Stimulated activated naive CD8-positive, alpha-beta T cell treated with anti-CD3 and anti-CD28 coated beads, Interleukin-15, Interleukin-2, amounts not matched to agents 100 ng/mL and 50 ng/mL, for 24 hours (primary cell): ENCODE measurements at regions not wholly inside any gene's neighbourhood (a gene's known extent, or its start where the extent isn't known, plus 50 kb on each side); places are given as distances from the start of the nearest gene placed in this dataset.
"Not testable (repeated sequence)": the region's sequence is repeated elsewhere in the genome, so short reads cannot be mapped to it uniquely, and the experiment has no call there.

ENCODE experiments used
- H3K27ac Mint-ChIP-seq: one replicate; pipeline ENCODE4 v1.8.0; 2021; ENCODE audit warnings: mild to moderate bottlenecking, mixed read lengths
- H3K27me3 Mint-ChIP-seq: one replicate; pipeline ENCODE4 v1.8.0; 2021; ENCODE audit warnings: mixed read lengths
- H3K36me3 Mint-ChIP-seq: one replicate; pipeline ENCODE4 v1.8.0; 2021; ENCODE audit warnings: low read depth, mixed read lengths
- H3K4me1 Mint-ChIP-seq: one replicate; pipeline ENCODE4 v1.8.0; 2021; ENCODE audit warnings: low read depth, mixed read lengths
- H3K4me3 Mint-ChIP-seq: one replicate; pipeline ENCODE4 v1.8.0; 2021; ENCODE audit warnings: mild to moderate bottlenecking, mixed read lengths
- H3K9me3 Mint-ChIP-seq: one replicate; pipeline ENCODE4 v1.8.0; 2021; ENCODE audit warnings: mixed read lengths

DNA sequence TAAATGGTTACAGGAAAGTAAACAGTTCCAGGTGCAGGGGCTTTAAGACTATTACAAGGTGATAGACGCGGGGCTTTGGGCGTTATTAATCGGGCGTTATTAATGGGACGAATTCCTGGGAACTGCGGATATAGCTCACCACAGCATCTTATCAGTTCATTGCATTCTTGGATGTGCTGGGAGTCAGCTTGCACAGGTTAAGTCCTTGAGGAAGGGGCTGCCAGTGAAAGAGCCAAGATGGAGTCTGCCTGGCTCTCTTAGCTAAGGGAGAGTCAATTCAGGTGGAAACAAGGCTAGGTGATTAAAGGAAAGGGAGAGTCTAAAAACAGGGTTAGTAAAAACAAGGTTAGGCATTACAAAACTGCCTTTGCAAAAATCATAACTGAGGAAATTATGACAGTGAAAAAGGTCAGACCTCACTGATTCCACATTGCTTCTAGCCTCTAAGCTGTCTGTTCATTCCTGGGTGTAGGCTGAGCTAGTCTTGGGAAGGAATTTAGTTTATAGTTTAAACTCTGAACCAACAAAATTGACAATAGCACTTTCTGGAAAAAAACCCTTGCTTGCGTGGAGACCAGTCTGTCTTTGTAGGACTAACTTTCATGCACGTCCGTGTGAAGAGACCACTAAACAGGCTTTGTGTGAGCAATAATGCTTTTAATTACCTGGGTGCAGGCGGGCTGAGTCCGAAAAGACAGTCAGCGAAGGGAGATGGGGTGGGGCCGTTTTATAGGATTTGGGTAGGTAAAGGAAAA lies 85.1 kb upstream of the MSH6 start:
- not testable (repeated sequence) for H3K36me3 Mint-ChIP-seq, H3K9me3 Mint-ChIP-seq, H3K4me1 Mint-ChIP-seq, H3K4me3 Mint-ChIP-seq, H3K27me3 Mint-ChIP-seq
- H3K27ac Mint-ChIP-seq: peak overlapping the region; percentile 28

DNA sequence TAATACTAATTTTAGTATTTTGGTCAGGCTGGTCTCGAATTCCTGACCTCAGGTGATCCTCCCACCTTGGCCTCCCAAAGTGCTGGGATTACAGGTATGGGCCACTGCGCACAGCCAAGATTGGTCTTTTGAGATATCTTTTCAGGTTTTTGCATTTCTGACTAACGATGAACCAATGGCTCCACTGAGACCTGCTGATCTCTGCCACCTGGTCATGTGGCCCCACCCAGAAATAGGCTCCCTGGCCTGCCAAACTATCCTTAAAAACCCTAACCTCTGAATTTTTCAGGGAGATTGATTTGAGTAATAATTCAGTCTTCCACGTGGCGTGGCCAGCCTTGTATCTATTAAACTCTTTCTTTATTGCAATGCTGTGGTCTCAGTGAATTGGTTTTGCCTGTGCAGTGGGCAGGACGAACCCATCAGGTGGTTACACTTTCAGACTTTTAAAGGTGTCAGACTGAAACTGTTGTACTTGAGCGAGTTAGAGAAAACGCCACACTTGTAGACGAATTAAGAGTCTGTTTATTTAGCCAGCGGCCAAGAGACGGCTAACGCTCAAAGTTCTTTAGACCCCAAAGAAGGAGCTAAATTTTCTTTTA lies 85.8 kb upstream of the MSH6 start:
- H3K4me1 Mint-ChIP-seq: peaks cover 3% of the 10 kb centered on the region
- no peaks in the 10 kb centered on the region for H3K9me3 Mint-ChIP-seq
- no peaks in the 10 kb centered on the region for H3K36me3 Mint-ChIP-seq
- H3K4me3 Mint-ChIP-seq: peak overlapping the region; percentile 13
- no peak overlapping the region for H3K27ac Mint-ChIP-seq
- H3K27me3 Mint-ChIP-seq: peaks cover 9% of the 10 kb centered on the region

DNA sequence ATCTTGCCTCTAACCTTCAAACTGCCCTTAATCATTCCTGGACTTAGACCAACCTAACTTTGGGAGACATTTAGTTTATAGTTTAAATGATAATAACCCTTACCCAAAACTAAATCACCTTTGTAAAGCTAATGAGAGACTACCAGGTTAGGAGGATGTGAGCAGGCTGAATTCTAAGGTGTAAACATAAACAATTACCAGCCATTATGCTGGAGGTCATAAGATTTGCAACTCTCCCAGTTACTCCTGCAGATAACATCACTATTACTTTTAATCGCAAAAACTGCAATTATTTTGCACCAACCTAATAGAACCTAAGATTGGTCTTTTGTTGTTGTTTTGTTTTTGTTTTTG lies 86.5 kb upstream of the MSH6 start:
- H3K4me3 Mint-ChIP-seq: no peak overlapping the region
- H3K9me3 Mint-ChIP-seq: no peaks in the 10 kb centered on the region
- peaks cover 9% of the 10 kb centered on the region for H3K27me3 Mint-ChIP-seq
- peaks cover 3% of the 10 kb centered on the region for H3K4me1 Mint-ChIP-seq
- no peaks in the 10 kb centered on the region for H3K36me3 Mint-ChIP-seq
- no peak overlapping the region for H3K27ac Mint-ChIP-seq

DNA sequence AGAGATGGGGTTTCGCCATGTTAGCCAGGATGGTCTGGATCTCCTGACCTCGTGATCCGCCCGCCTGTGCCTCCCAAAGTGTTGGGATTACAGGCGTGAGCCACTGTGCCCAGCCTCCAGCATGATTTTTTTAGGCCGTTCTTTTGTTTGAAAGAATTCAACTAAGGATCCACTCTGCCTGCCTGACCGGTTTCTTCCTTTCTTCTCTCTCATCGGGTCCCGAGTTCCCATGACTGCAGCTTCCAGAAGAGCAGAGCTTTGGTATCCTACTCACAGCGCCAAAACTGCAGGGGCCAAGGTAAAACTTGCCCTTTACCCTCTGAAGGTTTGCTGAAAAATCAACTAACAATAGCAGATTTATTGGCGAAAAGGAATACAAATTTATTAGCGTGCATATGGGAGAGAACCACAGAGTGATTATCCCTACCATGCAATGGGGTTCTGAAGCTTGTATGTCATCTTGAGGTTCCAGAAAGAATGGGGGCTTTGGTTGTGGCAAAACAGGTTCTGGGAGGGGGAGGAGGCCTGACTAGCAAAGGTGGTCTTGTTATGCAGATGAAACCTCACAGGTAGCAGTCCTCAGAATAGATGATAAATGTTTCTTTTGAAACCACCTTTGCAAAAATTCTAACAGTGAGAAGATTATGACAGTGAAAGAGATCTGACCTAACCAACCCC lies 87.0 kb upstream of the MSH6 start:
- Mint-ChIP-seq H3K4me1 (peaks cover 3% of the 10 kb centered on the region), H3K27ac (no peak overlapping the region), H3K9me3 (no peaks in the 10 kb centered on the region), H3K27me3 (peaks cover 9% of the 10 kb centered on the region), H3K36me3 (no peaks in the 10 kb centered on the region), H3K4me3 (no peak overlapping the region)

DNA sequence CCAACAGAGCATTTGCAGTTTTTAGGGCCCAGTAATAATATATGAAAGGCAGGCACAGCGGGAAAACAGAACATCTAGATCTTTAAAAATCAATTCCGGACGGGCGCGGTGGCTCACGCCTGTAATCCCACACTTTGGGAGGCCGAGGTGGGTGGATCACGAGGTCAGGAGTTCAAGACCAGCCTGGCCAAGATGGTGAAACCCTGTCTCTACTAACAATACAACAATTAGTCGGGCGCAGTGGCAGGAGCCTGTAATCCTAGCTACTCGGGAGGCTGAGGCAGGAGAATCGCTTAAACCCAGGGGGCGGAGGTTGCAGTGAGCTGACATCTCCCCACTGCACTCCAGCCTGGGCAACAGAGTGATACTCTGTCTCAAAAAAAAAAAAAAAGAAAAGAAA lies 88.5 kb upstream of the MSH6 start:
- not testable (repeated sequence) for H3K9me3 Mint-ChIP-seq, H3K36me3 Mint-ChIP-seq, H3K27ac Mint-ChIP-seq, H3K4me1 Mint-ChIP-seq, H3K4me3 Mint-ChIP-seq, H3K27me3 Mint-ChIP-seq

DNA sequence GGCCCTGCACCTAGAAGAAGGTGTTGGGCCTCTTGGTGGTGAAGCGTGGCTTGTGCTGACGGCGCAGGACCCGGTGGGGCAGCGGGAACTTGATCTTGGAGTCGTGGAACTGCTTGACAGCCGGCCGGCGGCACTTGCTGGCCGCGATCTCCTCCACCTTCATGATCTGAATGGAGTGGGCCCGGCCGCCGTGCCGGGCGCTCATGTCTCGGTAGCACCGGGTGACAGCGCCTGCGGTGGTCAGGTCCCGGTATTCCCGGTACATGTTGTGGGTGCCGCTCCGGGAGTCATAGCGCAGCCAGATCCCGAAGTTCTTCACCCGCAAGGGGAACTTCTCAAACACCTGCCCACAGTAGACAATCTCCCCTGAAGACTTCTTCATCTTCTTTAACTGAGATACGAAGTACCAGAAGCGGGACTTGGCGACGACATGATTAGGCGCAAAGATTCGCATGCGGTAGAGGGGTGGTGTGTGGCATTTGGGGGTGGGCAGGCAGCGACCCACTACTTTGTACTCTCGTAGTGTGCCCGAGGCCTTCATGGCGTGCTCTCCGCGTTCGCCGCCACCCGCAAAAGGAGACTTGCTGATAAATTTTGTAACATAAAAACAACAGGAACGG lies 92.1 kb upstream of the MSH6 start:
- H3K4me1 Mint-ChIP-seq, H3K4me3 Mint-ChIP-seq, H3K27ac Mint-ChIP-seq, H3K36me3 Mint-ChIP-seq, H3K27me3 Mint-ChIP-seq, H3K9me3 Mint-ChIP-seq: not testable (repeated sequence)

DNA sequence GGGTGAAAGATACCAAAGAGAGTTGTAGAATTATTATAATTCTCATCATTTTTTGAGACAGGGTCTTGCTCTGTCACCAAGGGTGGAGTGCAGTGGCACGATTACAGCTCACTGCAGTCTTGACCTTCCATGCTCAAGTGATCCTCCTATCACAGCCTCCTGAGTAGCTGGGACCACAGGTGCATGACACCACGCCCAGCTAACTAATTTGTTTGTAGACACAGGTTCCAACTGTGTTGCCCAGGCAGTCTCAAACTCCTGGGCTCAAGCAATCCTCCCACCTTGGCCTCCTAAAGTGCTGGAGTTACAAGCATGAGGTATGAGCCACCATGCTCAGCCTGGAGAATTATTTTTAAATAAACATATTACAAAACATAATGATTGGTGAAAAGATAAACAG lies 92.8 kb upstream of the MSH6 start:
- Mint-ChIP-seq H3K4me3 (no peak overlapping the region), H3K9me3 (no peaks in the 10 kb centered on the region), H3K36me3 (no peaks in the 10 kb centered on the region), H3K27ac (no peak overlapping the region), H3K27me3 (peaks cover 4% of the 10 kb centered on the region), H3K4me1 (peaks cover 6% of the 10 kb centered on the region)

DNA sequence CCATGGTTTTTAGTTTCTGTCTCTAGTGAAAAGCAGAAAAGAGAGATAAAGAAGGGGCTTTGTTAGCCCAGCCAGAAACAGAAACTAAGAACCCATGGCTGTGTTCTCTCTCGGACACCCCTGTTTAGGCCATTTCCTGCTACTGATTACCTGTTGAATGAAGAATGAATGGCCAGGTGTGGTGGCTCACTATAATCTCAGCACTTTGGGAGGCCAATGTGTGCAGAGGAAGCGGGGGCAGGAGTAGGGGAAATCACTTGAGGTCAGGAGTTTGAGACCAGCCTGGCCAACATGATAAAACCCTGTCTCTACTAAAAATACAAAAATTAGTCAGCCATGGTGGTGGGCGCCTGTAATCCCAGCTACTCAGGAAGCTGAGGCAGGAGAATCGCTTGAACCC lies 93.8 kb upstream of the MSH6 start:
- not testable (repeated sequence) for H3K27ac Mint-ChIP-seq, H3K4me1 Mint-ChIP-seq, H3K9me3 Mint-ChIP-seq, H3K4me3 Mint-ChIP-seq, H3K27me3 Mint-ChIP-seq, H3K36me3 Mint-ChIP-seq

DNA sequence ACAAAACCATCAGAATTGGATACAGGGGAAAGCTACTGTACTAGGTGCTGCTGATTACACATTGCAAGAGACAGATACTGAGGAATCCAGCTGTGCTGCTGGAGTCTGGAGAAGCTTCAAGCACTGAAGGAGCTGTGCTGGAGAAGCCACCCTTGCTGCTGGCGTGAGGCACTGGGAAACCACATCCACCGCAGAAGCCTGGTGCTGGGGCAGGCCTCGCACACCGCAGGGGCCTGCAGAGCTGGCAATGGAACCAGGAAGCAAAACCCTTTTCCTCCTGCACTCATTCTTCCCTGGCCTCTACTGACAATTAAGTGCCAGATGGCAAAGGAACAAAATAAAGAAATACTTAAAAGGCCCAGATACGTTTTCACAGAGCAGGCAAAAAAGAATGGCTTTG lies 94.4 kb upstream of the MSH6 start:
- Mint-ChIP-seq H3K9me3 (no peaks in the 10 kb centered on the region), H3K4me3 (no peak overlapping the region), H3K27me3 (no peaks in the 10 kb centered on the region), H3K4me1 (peaks cover 6% of the 10 kb centered on the region), H3K27ac (no peak overlapping the region), H3K36me3 (no peaks in the 10 kb centered on the region)

DNA sequence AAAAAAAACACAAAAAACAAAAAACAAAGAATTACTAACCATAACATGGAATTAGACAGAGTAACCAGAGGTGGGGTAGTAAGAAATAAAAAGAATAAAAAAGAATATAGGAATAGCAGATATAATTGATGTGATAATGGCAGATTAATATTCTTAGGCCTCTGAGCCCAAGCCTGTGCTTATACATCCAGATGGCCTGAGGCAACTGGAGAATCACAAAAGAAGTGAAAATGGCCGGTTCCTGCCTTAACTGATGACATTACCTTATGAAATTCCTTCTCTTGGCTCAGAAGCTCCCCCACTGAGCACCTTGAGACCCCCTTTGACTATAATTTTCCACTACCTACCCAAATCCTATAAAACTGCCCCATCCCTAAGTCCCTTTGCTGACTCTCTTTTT lies 95.1 kb upstream of the MSH6 start:
- Mint-ChIP-seq H3K4me3 (no peak overlapping the region), H3K27me3 (no peaks in the 10 kb centered on the region), H3K36me3 (no peaks in the 10 kb centered on the region), H3K27ac (no peak overlapping the region), H3K4me1 (peaks cover 6% of the 10 kb centered on the region), H3K9me3 (no peaks in the 10 kb centered on the region)

DNA sequence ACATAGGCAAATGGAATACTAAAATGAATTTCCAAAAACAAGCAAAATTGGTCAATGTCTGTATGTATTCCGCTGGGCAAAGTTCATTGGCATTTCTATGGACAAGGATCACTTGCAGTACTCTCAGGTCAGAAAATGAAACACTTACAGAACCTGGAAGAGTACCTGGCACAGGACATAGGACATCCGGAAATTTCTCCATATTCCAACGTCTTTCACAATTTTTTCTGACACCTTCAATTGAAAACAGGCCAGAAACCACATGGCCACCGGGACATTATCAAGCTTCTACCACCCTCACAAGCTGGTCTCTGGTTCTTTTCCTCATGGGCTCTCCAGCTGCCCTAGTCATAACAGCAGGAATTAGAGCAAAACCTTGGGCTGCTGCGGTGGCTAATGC lies 96.9 kb upstream of the MSH6 start:
- Mint-ChIP-seq H3K4me3 (no peak overlapping the region), H3K36me3 (no peaks in the 10 kb centered on the region), H3K4me1 (peaks cover 6% of the 10 kb centered on the region), H3K27me3 (no peaks in the 10 kb centered on the region), H3K27ac (no peak overlapping the region), H3K9me3 (no peaks in the 10 kb centered on the region)

DNA sequence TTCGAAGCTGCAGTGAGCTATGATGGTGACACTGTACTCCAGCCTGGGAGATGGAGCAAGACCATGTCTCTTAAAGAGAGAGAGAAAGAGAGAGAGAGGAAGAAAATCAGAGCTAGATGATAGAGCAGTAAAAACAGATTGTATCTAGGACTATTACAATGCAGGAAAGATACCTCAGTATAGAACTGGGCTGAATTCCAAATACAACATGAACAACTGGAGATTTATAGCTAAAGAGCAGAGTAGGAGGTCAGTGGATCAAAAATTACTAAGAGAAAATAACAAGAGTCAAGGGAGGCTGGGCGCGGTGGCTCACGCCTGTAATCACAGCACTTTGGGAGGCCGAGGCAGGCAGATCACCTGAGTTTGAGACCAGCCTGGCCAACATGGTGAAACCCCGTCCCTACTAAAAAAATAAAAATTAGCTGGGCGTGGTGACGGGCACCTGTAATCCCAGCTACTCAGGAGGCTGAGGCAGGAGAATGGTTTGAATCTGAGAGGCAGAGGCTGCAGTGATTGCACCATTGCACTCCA lies 100.7 kb upstream of the MSH6 start:
- no peaks in the 10 kb centered on the region for H3K4me1 Mint-ChIP-seq
- no peaks in the 10 kb centered on the region for H3K36me3 Mint-ChIP-seq
- no peaks in the 10 kb centered on the region for H3K27me3 Mint-ChIP-seq
- H3K9me3 Mint-ChIP-seq: no peaks in the 10 kb centered on the region
- no peak overlapping the region for H3K27ac Mint-ChIP-seq
- no peak overlapping the region for H3K4me3 Mint-ChIP-seq

DNA sequence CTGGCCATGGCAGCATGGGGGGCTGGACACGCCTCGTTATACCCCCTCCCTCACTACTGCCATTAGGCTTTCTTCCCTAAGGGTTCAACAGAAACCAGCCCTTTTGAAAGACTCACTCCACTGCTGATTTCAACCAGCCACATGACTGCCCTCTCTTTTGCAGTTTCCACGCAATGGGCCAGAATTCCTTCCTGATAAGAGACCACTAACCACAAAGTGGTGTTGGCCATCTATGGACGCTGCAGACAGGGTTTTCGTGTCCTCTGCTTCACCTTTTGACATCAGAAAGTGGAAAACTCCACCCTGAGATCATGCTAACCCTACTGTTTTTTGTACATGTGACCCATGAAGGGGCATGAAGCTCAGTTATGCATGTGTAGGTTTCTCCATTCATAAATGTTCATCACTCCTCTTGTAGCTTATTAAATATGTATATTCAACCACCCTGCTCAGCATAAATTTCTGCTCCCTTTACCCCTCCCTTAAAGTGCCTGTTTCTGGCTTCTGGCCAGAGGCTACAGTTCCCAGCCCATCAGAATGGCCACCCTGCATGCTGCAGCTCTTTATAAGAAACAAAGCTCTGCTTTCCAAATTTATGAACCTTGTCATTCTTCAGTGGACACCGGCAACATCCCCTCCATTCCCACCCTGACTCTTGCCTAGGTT lies 105.6 kb upstream of the KCNK12 start:
- Mint-ChIP-seq H3K4me3 (no peak overlapping the region), H3K27ac (no peak overlapping the region), H3K9me3 (no peaks in the 10 kb centered on the region), H3K36me3 (no peaks in the 10 kb centered on the region), H3K27me3 (no peaks in the 10 kb centered on the region), H3K4me1 (no peaks in the 10 kb centered on the region)

DNA sequence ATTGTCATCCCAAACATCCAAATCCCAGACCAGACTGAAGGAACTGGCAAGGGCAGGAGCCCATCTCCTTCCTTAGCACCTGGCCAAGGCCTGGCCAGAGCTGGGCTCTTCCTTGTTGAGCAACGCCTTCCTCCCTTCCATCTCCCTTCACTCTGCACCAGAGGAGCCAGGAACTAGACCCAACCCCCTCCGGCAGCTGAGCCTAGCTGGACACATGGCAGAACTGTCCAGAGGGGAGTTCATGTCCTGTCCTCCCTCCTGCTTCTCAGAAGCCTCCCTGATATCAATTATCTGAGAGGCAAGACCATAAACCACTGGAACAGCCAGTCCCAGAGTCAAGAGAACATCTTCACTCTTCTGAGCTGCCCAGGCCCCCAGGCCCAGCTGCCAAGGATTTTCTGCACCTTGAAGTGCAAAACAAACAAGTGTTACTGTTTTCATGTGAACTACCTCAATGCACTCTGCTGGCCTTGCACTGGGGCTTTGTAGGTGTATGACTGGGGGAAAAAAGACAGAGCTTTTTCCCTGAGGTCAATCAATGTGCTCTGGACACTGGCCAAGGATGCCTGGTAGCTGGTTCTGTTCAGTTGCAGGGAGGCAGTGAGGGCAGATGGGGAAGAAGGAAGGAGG lies 104.5 kb upstream of the KCNK12 start:
- no peak overlapping the region for H3K4me3 Mint-ChIP-seq
- H3K9me3 Mint-ChIP-seq: no peaks in the 10 kb centered on the region
- H3K27me3 Mint-ChIP-seq: no peaks in the 10 kb centered on the region
- H3K36me3 Mint-ChIP-seq: no peaks in the 10 kb centered on the region
- H3K27ac Mint-ChIP-seq: no peak overlapping the region
- H3K4me1 Mint-ChIP-seq: no peaks in the 10 kb centered on the region
